ENCODE measurements at regions not wholly inside any gene's neighbourhood (a gene's known extent, or its start where the extent isn't known, plus 50 kb on each side); places are given as distances from the start of the nearest gene placed in this dataset.
A peak's percentile ranks its signal among the peaks of the same experiment; 100 is the strongest.

DNA sequence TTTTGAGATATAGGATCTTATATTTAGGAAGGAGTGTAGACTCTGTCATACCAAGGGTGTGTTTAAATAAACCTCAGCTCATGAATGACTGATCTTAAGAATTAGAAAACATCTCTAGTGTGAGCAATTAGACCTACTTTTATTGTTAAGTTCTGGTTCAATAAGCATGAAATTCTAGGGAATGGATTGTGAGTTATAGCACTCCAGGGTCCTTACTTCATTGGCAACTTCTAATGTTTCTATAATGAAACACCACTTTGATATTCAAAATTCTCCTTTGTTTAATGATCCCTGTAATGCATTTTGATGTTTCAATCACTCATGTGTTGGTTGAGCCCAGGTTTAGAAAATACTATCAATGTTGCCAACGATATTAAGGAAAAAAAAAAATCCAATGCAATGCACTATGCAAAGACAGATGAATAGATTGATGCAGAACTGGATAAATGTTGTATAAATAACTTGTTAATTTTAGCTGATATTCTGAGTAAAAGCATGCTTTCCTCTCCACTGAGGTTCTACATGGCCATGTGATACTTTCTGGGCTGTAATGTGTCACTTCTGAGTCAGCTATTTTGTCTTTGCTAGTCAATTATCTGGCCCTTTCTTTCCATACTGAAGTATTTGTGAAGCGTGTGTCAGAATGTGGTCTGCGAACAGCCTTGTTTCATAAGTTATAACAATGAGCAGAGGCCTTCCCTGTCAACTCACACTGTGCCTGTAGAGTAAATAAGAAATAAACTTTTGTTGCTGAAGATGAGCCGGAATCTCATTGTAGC is 1035.9 kb downstream of the PLOD2 start:
- Histone ChIP-seq H3K36me3 (ENCODE audit: control insufficient read depth, insufficient read depth, low read length) (no peaks in the 10 kb centered on the region), H3K4me1 (ENCODE audit: control insufficient read depth, insufficient read depth, low read length) (no peaks in the 10 kb centered on the region), H3K27ac (ENCODE audit: low read depth, low read length) (no peak overlapping the region), H3K4me3 (ENCODE audit: low read length) (no peak overlapping the region), H3K9ac (ENCODE audit: low read length) (no peak overlapping the region), H3K27me3 (ENCODE audit: control insufficient read depth, insufficient read depth, low read length) (no peaks in the 10 kb centered on the region)

DNA sequence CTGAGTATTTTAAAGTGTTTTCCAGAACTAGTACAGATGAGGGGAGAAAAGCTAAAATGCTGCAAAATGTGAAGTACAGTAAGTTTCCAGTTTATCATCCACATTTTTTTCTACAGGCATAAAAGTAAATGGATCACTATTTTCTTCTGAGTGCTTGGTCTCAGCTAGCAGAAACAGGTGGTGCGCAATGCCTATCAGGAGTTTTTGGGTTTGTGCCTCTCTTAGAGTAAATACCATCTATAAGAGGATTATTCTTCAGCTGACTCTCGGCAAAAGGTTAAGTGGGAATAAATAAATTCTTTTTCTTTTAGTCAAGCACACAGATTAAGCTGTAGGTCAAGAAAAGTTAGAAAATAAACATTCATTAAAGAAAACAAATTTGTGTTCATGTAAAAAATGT is 1027.7 kb downstream of the PLOD2 start:
- Histone ChIP-seq H3K27ac (ENCODE audit: low read depth, low read length) (no peak overlapping the region), H3K36me3 (ENCODE audit: control insufficient read depth, insufficient read depth, low read length) (no peaks in the 10 kb centered on the region), H3K27me3 (ENCODE audit: control insufficient read depth, insufficient read depth, low read length) (no peaks in the 10 kb centered on the region), H3K9ac (ENCODE audit: low read length) (no peak overlapping the region), H3K4me1 (ENCODE audit: control insufficient read depth, insufficient read depth, low read length) (no peaks in the 10 kb centered on the region), H3K4me3 (ENCODE audit: low read length) (no peak overlapping the region)

DNA sequence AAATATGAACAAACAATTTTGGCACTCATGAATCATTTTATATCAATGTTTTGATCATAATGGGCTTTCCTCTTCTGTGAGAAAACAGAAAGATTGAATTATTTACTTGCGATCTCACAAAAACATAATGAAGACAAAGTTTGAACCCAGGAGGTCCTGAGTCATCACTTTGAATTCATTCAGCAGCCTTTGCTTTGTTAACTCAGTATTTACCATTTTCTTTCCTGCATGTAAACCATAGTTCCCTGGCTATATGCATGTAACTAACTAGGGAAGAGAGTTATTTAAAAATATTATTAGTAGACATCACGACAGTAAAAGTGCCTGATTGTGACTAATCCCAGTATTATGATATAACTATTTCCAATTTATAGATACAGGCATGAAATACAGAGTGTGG is 1026.2 kb downstream of the PLOD2 start:
- no peaks in the 10 kb centered on the region for H3K36me3 ChIP-seq (ENCODE audit: control insufficient read depth, insufficient read depth, low read length)
- H3K27ac ChIP-seq (ENCODE audit: low read depth, low read length) = no peak overlapping the region
- no peaks in the 10 kb centered on the region for H3K27me3 ChIP-seq (ENCODE audit: control insufficient read depth, insufficient read depth, low read length)
- H3K4me1 ChIP-seq (ENCODE audit: control insufficient read depth, insufficient read depth, low read length) = no peaks in the 10 kb centered on the region
- no peak overlapping the region for H3K4me3 ChIP-seq (ENCODE audit: low read length)
- H3K9ac ChIP-seq (ENCODE audit: low read length) = no peak overlapping the region

DNA sequence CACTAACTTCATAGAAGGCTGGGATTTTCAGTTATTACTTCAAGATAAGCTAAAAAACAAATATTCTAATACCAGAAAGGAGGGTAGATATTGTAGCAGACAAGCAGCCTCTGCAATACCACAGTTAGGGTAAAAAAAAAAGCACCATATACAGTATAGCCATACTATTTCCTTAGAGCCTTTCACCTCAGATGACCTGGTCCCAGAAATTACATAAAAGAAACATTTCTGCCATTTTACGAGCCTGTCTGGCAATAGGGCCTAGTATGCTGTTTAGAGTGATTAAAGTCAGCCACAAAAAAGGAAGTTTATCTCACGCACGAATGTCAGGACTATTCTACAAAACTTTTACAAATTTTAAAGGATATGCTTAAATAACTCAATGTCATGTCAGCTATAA is 1016.6 kb downstream of the PLOD2 start:
- Histone ChIP-seq H3K4me3 (ENCODE audit: low read length) (no peak overlapping the region), H3K27me3 (ENCODE audit: control insufficient read depth, insufficient read depth, low read length) (no peaks in the 10 kb centered on the region), H3K27ac (ENCODE audit: low read depth, low read length) (no peak overlapping the region), H3K36me3 (ENCODE audit: control insufficient read depth, insufficient read depth, low read length) (no peaks in the 10 kb centered on the region), H3K9ac (ENCODE audit: low read length) (no peak overlapping the region), H3K4me1 (ENCODE audit: control insufficient read depth, insufficient read depth, low read length) (no peaks in the 10 kb centered on the region)

DNA sequence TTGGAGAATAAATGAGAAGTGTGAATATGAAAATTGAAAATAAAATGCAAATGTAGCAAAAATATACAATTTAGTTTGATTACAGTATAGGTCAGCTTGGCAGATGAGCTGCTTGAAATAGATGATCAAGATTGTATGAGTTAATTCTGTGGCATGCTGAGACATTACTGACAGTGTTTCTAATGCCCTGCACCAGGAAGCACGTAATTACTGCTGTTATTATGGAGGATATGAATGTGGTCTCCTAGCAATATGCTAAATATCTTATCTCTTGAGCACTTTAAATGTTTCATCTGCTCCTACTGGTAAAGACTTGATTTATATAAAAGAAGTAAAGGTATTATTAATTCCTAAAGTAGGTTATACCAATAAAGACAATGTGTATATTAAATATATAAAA is 1015.5 kb downstream of the PLOD2 start:
- Histone ChIP-seq H3K4me3 (ENCODE audit: low read length) (no peak overlapping the region), H3K4me1 (ENCODE audit: control insufficient read depth, insufficient read depth, low read length) (no peaks in the 10 kb centered on the region), H3K36me3 (ENCODE audit: control insufficient read depth, insufficient read depth, low read length) (no peaks in the 10 kb centered on the region), H3K27ac (ENCODE audit: low read depth, low read length) (no peak overlapping the region), H3K9ac (ENCODE audit: low read length) (no peak overlapping the region), H3K27me3 (ENCODE audit: control insufficient read depth, insufficient read depth, low read length) (no peaks in the 10 kb centered on the region)

DNA sequence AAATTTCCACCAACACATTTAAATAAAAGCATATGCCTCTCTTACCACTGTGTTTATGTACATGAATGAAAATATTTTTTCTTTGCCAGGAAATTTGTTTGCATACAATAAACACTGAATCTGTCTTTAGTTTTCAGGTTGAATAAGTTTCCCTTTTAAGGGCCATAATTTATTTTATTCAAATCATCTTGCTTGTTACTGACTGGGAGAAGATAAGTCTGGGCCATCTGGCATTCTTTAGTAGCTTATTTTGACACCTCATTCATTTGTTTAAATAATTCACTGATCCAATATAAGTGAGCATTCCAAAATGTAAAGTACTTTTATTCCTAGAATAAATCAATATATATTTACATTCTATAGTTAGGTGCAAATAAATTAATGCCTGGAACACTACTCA is 1001.3 kb downstream of the PLOD2 start:
- Histone ChIP-seq H3K27ac (ENCODE audit: low read depth, low read length) (no peak overlapping the region), H3K36me3 (ENCODE audit: control insufficient read depth, insufficient read depth, low read length) (no peaks in the 10 kb centered on the region), H3K27me3 (ENCODE audit: control insufficient read depth, insufficient read depth, low read length) (no peaks in the 10 kb centered on the region), H3K4me1 (ENCODE audit: control insufficient read depth, insufficient read depth, low read length) (no peaks in the 10 kb centered on the region), H3K9ac (ENCODE audit: low read length) (no peak overlapping the region), H3K4me3 (ENCODE audit: low read length) (no peak overlapping the region)

DNA sequence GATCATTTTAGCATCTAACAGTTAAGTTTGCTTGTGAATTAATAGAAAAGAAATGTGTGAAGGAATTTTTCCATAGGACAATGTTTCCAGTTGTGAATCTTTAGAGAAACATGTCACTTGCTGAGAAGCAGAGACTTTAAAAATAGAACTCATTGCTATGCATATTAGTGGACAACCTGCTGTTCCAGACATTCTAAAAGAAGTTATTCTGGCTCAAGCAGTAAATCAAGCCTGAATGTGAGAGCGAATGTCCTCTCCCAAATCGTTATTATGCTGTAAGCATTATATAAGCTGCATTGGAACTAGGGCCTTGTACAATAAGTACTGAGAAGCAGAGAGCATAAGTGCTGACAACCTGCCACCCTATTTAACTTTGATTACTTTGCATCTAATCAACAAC is 990.9 kb downstream of the PLOD2 start:
- no peaks in the 10 kb centered on the region for H3K27me3 ChIP-seq (ENCODE audit: control insufficient read depth, insufficient read depth, low read length)

DNA sequence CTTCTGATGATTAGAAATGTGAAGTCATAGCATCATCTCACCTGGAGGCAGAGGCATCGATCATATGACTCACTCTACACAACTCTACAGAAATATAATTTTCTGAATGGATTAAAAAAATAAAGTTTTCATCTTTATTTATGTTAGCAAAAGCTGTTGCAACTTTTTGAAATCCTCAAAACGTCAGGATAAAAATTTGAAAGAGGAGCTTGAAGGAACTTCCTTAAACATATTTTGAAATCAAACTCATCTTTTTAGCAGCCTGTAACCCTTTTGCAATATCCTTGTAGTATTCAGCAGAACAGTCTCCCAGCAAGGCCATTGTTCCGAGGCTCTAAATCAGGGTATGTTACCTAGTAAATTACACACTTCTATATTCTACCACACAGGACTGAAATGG is 985.4 kb downstream of the PLOD2 start:
- H3K36me3 ChIP-seq (ENCODE audit: control insufficient read depth, insufficient read depth, low read length) = no peaks in the 10 kb centered on the region
- H3K4me1 ChIP-seq (ENCODE audit: control insufficient read depth, insufficient read depth, low read length) = no peaks in the 10 kb centered on the region
- no peak overlapping the region for H3K9ac ChIP-seq (ENCODE audit: low read length)
- no peak overlapping the region for H3K4me3 ChIP-seq (ENCODE audit: low read length)
- no peak overlapping the region for H3K27ac ChIP-seq (ENCODE audit: low read depth, low read length)
- no peaks in the 10 kb centered on the region for H3K27me3 ChIP-seq (ENCODE audit: control insufficient read depth, insufficient read depth, low read length)

More for the DNA sequence above, 990.9 kb downstream of the PLOD2 start:
- Histone ChIP-seq H3K27ac (ENCODE audit: low read depth, low read length) (no peak overlapping the region), H3K9ac (ENCODE audit: low read length) (no peak overlapping the region), H3K4me1 (ENCODE audit: control insufficient read depth, insufficient read depth, low read length) (no peaks in the 10 kb centered on the region), H3K4me3 (ENCODE audit: low read length) (no peak overlapping the region), H3K36me3 (ENCODE audit: control insufficient read depth, insufficient read depth, low read length) (no peaks in the 10 kb centered on the region)

DNA sequence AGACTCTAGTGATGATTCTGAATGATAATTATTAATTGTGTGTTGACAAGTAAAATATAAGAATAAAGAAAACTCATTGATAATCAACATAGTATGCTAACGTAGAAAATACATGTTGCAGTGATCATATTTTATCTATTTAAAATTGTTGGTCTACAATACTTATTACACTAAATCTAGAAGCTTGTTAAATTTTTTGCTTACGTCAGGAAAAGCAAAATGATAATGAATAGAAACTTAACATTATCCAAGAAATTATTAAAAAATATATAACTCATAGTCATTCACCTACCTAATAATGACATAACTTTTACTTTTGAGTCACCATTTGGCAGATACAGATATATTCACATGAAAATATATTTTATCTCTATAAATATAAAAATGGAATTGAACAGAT is 984.1 kb downstream of the PLOD2 start:
- Histone ChIP-seq H3K27me3 (ENCODE audit: control insufficient read depth, insufficient read depth, low read length) (no peaks in the 10 kb centered on the region), H3K36me3 (ENCODE audit: control insufficient read depth, insufficient read depth, low read length) (no peaks in the 10 kb centered on the region), H3K9ac (ENCODE audit: low read length) (no peak overlapping the region), H3K4me3 (ENCODE audit: low read length) (no peak overlapping the region), H3K4me1 (ENCODE audit: control insufficient read depth, insufficient read depth, low read length) (no peaks in the 10 kb centered on the region), H3K27ac (ENCODE audit: low read depth, low read length) (no peak overlapping the region)

DNA sequence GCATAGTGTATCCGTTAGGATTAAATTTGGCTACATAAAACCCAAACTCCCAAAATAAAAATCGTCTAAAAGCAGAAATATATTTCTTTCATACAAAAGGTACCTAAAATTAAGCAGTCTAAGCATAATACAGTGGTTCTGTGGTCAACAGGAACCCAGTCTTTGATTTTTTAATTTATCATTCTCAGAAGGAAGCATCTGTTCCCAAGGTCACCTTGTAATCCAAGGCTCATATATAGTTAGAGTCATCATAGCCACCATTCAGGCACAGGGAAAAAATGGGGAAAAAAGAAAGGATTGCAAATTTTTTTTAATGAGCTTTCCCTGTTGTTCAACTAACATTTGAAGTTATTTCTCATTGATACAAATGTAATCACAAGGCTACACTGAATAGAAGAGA is 983.2 kb downstream of the PLOD2 start:
- H3K4me1 ChIP-seq (ENCODE audit: control insufficient read depth, insufficient read depth, low read length) = no peaks in the 10 kb centered on the region
- H3K27ac ChIP-seq (ENCODE audit: low read depth, low read length) = no peak overlapping the region
- no peaks in the 10 kb centered on the region for H3K27me3 ChIP-seq (ENCODE audit: control insufficient read depth, insufficient read depth, low read length)
- no peaks in the 10 kb centered on the region for H3K36me3 ChIP-seq (ENCODE audit: control insufficient read depth, insufficient read depth, low read length)
- H3K4me3 ChIP-seq (ENCODE audit: low read length) = no peak overlapping the region
- no peak overlapping the region for H3K9ac ChIP-seq (ENCODE audit: low read length)

DNA sequence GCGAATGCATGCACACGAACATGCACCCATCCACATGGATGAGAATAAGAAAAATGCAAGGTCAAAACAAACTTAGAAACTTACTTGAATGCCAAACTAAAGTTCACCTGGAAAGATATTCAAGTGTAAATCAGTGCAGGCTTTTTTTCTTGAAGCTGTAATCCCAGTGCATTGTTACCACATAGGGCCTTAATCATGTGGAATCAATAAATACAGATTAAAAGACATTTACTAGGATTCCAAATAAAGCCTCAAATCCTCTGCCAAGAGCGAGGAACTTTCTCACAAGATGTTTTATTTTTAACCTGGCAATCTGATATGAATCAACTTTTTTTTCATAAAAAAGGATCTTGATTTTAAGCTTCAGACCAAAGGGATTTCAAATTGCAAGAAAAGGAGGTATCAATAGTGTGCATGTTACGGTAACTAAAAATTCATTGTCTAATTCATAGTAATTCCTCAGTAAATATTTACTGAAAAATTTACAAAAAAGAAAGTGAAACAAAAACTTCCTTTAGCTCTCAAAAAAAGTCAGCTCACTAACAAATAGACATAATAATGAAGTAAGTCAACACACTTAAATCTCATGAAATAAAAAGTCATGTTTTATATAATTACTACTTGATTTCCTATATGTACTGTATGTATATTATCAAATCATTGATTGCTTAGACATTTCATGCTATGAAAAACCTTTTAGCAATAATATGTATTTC is 978.6 kb downstream of the PLOD2 start:
- Histone ChIP-seq H3K9ac (ENCODE audit: low read length) (no peak overlapping the region), H3K4me1 (ENCODE audit: control insufficient read depth, insufficient read depth, low read length) (no peaks in the 10 kb centered on the region), H3K27ac (ENCODE audit: low read depth, low read length) (no peak overlapping the region), H3K4me3 (ENCODE audit: low read length) (peak overlapping the region; percentile 8), H3K36me3 (ENCODE audit: control insufficient read depth, insufficient read depth, low read length) (no peaks in the 10 kb centered on the region), H3K27me3 (ENCODE audit: control insufficient read depth, insufficient read depth, low read length) (no peaks in the 10 kb centered on the region)

DNA sequence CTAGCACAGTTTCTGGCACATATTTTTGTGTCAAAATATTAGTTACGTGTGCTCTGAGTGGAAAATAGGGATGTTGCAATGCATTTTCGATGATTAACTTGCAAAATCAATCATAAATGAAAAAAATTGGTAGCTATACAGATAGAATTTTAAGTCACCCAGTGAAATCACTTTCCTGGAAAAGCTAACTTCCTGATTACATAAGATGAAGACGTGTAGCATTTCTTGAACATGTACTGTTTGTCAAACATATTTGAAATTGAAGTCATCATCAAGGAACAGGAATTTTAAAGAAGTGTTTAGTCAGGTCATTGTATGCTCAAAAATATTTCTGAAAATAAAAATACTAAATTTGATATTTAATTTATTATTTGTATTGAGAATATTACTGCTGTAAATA is 977.7 kb downstream of the PLOD2 start:
- no peaks in the 10 kb centered on the region for H3K27me3 ChIP-seq (ENCODE audit: control insufficient read depth, insufficient read depth, low read length)
- H3K27ac ChIP-seq (ENCODE audit: low read depth, low read length) = no peak overlapping the region
- no peak overlapping the region for H3K9ac ChIP-seq (ENCODE audit: low read length)
- no peaks in the 10 kb centered on the region for H3K36me3 ChIP-seq (ENCODE audit: control insufficient read depth, insufficient read depth, low read length)
- no peak overlapping the region for H3K4me3 ChIP-seq (ENCODE audit: low read length)
- no peaks in the 10 kb centered on the region for H3K4me1 ChIP-seq (ENCODE audit: control insufficient read depth, insufficient read depth, low read length)
